DOHH2 (cell line): ENCODE measurements at regions not wholly inside any gene's neighbourhood (a gene's known extent, or its start where the extent isn't known, plus 50 kb on each side); places are given as distances from the start of the nearest gene placed in this dataset.

Experiments used
- EZH2phosphoT487 ChIP-seq: fragments of 200-600 bp; sonication (generic); IDR thresholded peaks from 2 replicates; pipeline ENCODE4 v1.6.1; 2017; ENCODE audit warnings: borderline replicate concordance, mild to moderate bottlenecking, antibody characterized with exemption, low read length, moderate library complexity, mixed read lengths
- TF ChIP-seq, protein P1 (sequence below): fragments of 200-600 bp; sonication (generic); IDR thresholded peaks from one replicate; pipeline ENCODE4 v1.5.1; 2014; ENCODE audit warnings: antibody characterized with exemption, mild to moderate bottlenecking, low read depth, low read length; ENCODE audit not compliant: poor library complexity, severe bottlenecking

DNA sequence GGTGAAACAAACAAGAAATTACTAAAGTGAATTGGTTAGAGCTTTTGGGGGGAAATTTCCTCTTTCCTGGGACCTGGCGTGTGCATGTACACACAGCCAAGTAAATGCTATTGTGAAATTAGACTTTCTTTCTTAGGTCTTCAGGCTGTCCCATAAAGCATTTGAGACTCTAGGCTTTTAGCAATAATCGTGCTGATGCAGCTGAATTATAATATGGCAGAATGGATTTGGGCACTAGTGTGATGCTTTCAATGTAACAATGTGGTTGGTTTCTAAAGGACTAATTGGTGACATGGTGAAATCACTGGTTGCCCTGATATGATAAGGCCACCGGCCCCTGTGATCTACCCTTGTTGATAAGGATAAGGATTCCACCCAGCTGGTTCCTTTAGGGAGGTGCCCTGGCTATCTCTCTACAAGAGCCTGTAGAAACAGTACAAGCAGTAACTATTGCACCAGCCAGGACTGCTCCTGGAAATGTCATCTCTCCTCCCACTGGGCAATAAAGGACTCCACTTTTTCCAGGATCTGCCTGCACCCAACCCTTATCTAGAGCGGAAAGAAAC is 164.1 kb downstream of the TFAP2A start:
- TF ChIP-seq, protein P1, sequence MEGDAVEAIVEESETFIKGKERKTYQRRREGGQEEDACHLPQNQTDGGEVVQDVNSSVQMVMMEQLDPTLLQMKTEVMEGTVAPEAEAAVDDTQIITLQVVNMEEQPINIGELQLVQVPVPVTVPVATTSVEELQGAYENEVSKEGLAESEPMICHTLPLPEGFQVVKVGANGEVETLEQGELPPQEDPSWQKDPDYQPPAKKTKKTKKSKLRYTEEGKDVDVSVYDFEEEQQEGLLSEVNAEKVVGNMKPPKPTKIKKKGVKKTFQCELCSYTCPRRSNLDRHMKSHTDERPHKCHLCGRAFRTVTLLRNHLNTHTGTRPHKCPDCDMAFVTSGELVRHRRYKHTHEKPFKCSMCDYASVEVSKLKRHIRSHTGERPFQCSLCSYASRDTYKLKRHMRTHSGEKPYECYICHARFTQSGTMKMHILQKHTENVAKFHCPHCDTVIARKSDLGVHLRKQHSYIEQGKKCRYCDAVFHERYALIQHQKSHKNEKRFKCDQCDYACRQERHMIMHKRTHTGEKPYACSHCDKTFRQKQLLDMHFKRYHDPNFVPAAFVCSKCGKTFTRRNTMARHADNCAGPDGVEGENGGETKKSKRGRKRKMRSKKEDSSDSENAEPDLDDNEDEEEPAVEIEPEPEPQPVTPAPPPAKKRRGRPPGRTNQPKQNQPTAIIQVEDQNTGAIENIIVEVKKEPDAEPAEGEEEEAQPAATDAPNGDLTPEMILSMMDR, result no peak
- TF ChIP-seq EZH2phosphoT487, result no peak
